ENCODE measurements at regions not wholly inside any gene's neighbourhood (a gene's known extent, or its start where the extent isn't known, plus 50 kb on each side); places are given as distances from the start of the nearest gene placed in this dataset.

- no peak for TF ChIP-seq CTCF (IDR thresholded peaks at IDR 0.05)
- no peak for TF ChIP-seq EZH2 (IDR thresholded peaks at IDR 0.05)
- TF ChIP-seq EZH2phosphoT487 (IDR thresholded peaks at IDR 0.05) = no peak
These were observed 147.5 kb downstream of the FBXO8 start for GRCh38 chr4:174135936-174136406.
